Neural progenitor cell (in vitro differentiated cells): ENCODE measurements at regions not wholly inside any gene's neighbourhood (a gene's known extent, or its start where the extent isn't known, plus 50 kb on each side); places are given as distances from the start of the nearest gene placed in this dataset.
"Not testable (repeated sequence)": the region's sequence is repeated elsewhere in the genome, so short reads cannot be mapped to it uniquely, and the experiment has no call there.

Experiments used
- DNase-seq: peaks from one replicate; pipeline ENCODE4 v3.0.0-alpha.2; 2016; ENCODE audit warnings: low spot score
- H2AFZ ChIP-seq: fragments of 200-600 bp; sonication (generic); replicated peaks from 2 replicates; pipeline ENCODE4 v1.6.1; 2016; ENCODE audit warnings: antibody characterized with exemption
- H3F3A ChIP-seq: fragments of 200-600 bp; sonication (generic); 2 replicates; pipeline ENCODE4 v1.6.1; 2016; ENCODE audit warnings: antibody characterized with exemption, low read depth
- H3K27ac ChIP-seq: fragments of 200-600 bp; sonication (generic); 2 replicates; pipeline ENCODE4 v1.5.1; 2016; ENCODE audit warnings: mild to moderate bottlenecking
- H3K27me3 ChIP-seq: fragments of 200-600 bp; sonication (generic); 2 replicates; pipeline ENCODE4 v1.6.1; 2016; ENCODE audit warnings: mild to moderate bottlenecking, moderate library complexity
- H3K36me3 ChIP-seq: fragments of 200-600 bp; sonication (generic); 2 replicates; pipeline ENCODE4 v1.5.1; 2016
- H3K4me1 ChIP-seq: fragments of 200-600 bp; sonication (generic); 2 replicates; pipeline ENCODE4 v1.6.1; 2016; ENCODE audit warnings: mixed run types
- H3K4me2 ChIP-seq: fragments of 200-600 bp; sonication (generic); 2 replicates; pipeline ENCODE4 v1.6.1; 2016
- H3K4me3 ChIP-seq: fragments of 200-600 bp; sonication (generic); 2 replicates; pipeline ENCODE4 v1.5.1; 2016
- H3K79me2 ChIP-seq: fragments of 200-600 bp; sonication (generic); 2 replicates; pipeline ENCODE4 v1.6.1; 2016; ENCODE audit warnings: low read depth
- H3K9ac ChIP-seq: fragments of 200-600 bp; sonication (generic); 2 replicates; pipeline ENCODE4 v1.6.1; 2016
- H3K9me3 ChIP-seq: fragments of 200-600 bp; sonication (generic); 2 replicates; pipeline ENCODE4 v1.5.1; 2016; ENCODE audit warnings: low read depth
- H4K20me1 ChIP-seq: fragments of 200-600 bp; sonication (generic); 2 replicates; pipeline ENCODE4 v1.6.1; 2016; ENCODE audit warnings: low read depth
- H3K27ac Mint-ChIP-seq: 3 replicates; pipeline ENCODE4 v1.8.0; 2021; ENCODE audit warnings: mixed read lengths
- H3K27me3 Mint-ChIP-seq: 2 replicates; pipeline ENCODE4 v1.8.0; 2022; ENCODE audit warnings: low read depth, mild to moderate bottlenecking, inconsistent platforms, moderate library complexity, mixed read lengths; ENCODE audit not compliant: insufficient read depth
- H3K36me3 Mint-ChIP-seq: 3 replicates; pipeline ENCODE4 v1.8.0; 2021; ENCODE audit warnings: mixed read lengths
- H3K4me1 Mint-ChIP-seq: 3 replicates; pipeline ENCODE4 v1.8.0; 2021; ENCODE audit warnings: mixed read lengths
- H3K4me3 Mint-ChIP-seq: 3 replicates; pipeline ENCODE4 v1.8.0; 2021; ENCODE audit warnings: mild to moderate bottlenecking, moderate library complexity, mixed read lengths
- H3K9me3 Mint-ChIP-seq: 3 replicates; pipeline ENCODE4 v1.8.0; 2020; ENCODE audit warnings: mixed read lengths
- CTCF ChIP-seq: fragments of 200-600 bp; sonication (generic); IDR thresholded peaks from 2 replicates; pipeline ENCODE4 v1.5.1; 2017; ENCODE audit warnings: antibody characterized with exemption, mild to moderate bottlenecking
- EZH2 ChIP-seq: fragments of 200-600 bp; sonication (generic); IDR thresholded peaks from 2 replicates; pipeline ENCODE4 v1.6.1; 2017; ENCODE audit warnings: antibody characterized with exemption, mild to moderate bottlenecking, moderate library complexity
- EZH2phosphoT487 ChIP-seq: fragments of 200-600 bp; sonication (generic); IDR thresholded peaks from 2 replicates; pipeline ENCODE4 v1.6.1; 2017; ENCODE audit warnings: antibody characterized with exemption

- Mint-ChIP-seq H3K27me3 (peaks cover 5% of the 10 kb centered on the region), H3K27ac (no peak overlapping the region), H3K4me3 (no peak overlapping the region), H3K4me1 (peaks cover 8% of the 10 kb centered on the region), H3K36me3 (no peaks in the 10 kb centered on the region), H3K9me3 (peaks cover 5% of the 10 kb centered on the region)
- H4K20me1 ChIP-seq = no peaks in the 10 kb centered on the region
- no peaks in the 10 kb centered on the region for H3K9me3 ChIP-seq
- H3K4me3 ChIP-seq = no peak overlapping the region
- no peak overlapping the region for H2AFZ ChIP-seq
- no peaks in the 10 kb centered on the region for H3K27me3 ChIP-seq
- no peak overlapping the region for H3K9ac ChIP-seq
- no peaks in the 10 kb centered on the region for H3F3A ChIP-seq
- H3K79me2 ChIP-seq = no peaks in the 10 kb centered on the region
- no peak for DNase-seq
- H3K4me1 ChIP-seq = no peaks in the 10 kb centered on the region
- no peak overlapping the region for H3K27ac ChIP-seq
- no peaks in the 10 kb centered on the region for H3K36me3 ChIP-seq
- H3K4me2 ChIP-seq = no peak overlapping the region
- TF ChIP-seq CTCF (no peak), EZH2 (no peak), EZH2phosphoT487 (no peak)
Observed at GRCh38 chr14:104307627-104308401, 169.4 kb downstream of the KIF26A start.

GRCh38 chr14:104308534-104308933, 170.1 kb downstream of the KIF26A start:
- H3K36me3 ChIP-seq, H3K36me3 Mint-ChIP-seq, H3K9ac ChIP-seq, H3K4me1 Mint-ChIP-seq, H3K4me3 ChIP-seq, H3K4me1 ChIP-seq, H3K9me3 Mint-ChIP-seq, H2AFZ ChIP-seq, H3K27me3 Mint-ChIP-seq, H3K27me3 ChIP-seq, H3F3A ChIP-seq, H3K27ac Mint-ChIP-seq, H3K9me3 ChIP-seq, H3K4me3 Mint-ChIP-seq, H3K79me2 ChIP-seq, DNase-seq, H3K27ac ChIP-seq, H4K20me1 ChIP-seq, H3K4me2 ChIP-seq: not testable (repeated sequence)

GRCh38 chr14:104309657-104310369, 171.4 kb downstream of the KIF26A start:
- Histone ChIP-seq H3K79me2 (no peaks in the 10 kb centered on the region), H2AFZ (no peak overlapping the region), H3K27ac (no peak overlapping the region), H3F3A (no peaks in the 10 kb centered on the region), H3K9ac (no peak overlapping the region), H3K4me2 (no peak overlapping the region), H3K9me3 (no peaks in the 10 kb centered on the region), H3K27me3 (no peaks in the 10 kb centered on the region), H3K4me3 (no peak overlapping the region), H3K4me1 (no peaks in the 10 kb centered on the region), H4K20me1 (no peaks in the 10 kb centered on the region), H3K36me3 (no peaks in the 10 kb centered on the region)
- H3K27ac Mint-ChIP-seq = no peak overlapping the region
- H3K27me3 Mint-ChIP-seq = peaks cover 4% of the 10 kb centered on the region
- no peaks in the 10 kb centered on the region for H3K36me3 Mint-ChIP-seq
- peaks cover 3% of the 10 kb centered on the region for H3K4me1 Mint-ChIP-seq
- H3K9me3 Mint-ChIP-seq = peaks cover 5% of the 10 kb centered on the region
- TF ChIP-seq EZH2phosphoT487 (no peak), EZH2 (no peak), CTCF (no peak)
- H3K4me3 Mint-ChIP-seq = no peak overlapping the region
- DNase-seq = no peak

GRCh38 chr14:104311358-104311757, 173.0 kb downstream of the KIF26A start:
- H3K4me1 Mint-ChIP-seq = peaks cover 3% of the 10 kb centered on the region
- no peak for TF ChIP-seq CTCF
- no peak for TF ChIP-seq EZH2
- no peak for TF ChIP-seq EZH2phosphoT487
- Histone ChIP-seq H3K4me3 (no peak overlapping the region), H3K9me3 (no peaks in the 10 kb centered on the region), H2AFZ (no peak overlapping the region), H3K36me3 (no peaks in the 10 kb centered on the region), H3K4me2 (no peak overlapping the region), H3K79me2 (no peaks in the 10 kb centered on the region), H3K9ac (no peak overlapping the region), H4K20me1 (no peaks in the 10 kb centered on the region), H3K4me1 (peaks cover 3% of the 10 kb centered on the region), H3K27ac (no peak overlapping the region), H3K27me3 (no peaks in the 10 kb centered on the region), H3F3A (no peaks in the 10 kb centered on the region)
- no peak for DNase-seq
- H3K27me3 Mint-ChIP-seq = peaks cover 2% of the 10 kb centered on the region
- H3K36me3 Mint-ChIP-seq = no peaks in the 10 kb centered on the region
- peaks cover 5% of the 10 kb centered on the region for H3K9me3 Mint-ChIP-seq
- H3K27ac Mint-ChIP-seq = no peak overlapping the region
- no peak overlapping the region for H3K4me3 Mint-ChIP-seq
